GM12873 (cell line): ENCODE measurements at regions not wholly inside any gene's neighbourhood (a gene's known extent, or its start where the extent isn't known, plus 50 kb on each side); places are given as distances from the start of the nearest gene placed in this dataset.

Experiments used
- TF ChIP-seq, protein P1 (sequence below): IDR thresholded peaks from 2 replicates; pipeline ENCODE4 v1.5.1; 2012; ENCODE audit warnings: low read depth, mild to moderate bottlenecking, moderate library complexity, low read length, control low read depth; ENCODE audit not compliant: insufficient read depth; ENCODE audit errors: missing control alignments

DNA sequence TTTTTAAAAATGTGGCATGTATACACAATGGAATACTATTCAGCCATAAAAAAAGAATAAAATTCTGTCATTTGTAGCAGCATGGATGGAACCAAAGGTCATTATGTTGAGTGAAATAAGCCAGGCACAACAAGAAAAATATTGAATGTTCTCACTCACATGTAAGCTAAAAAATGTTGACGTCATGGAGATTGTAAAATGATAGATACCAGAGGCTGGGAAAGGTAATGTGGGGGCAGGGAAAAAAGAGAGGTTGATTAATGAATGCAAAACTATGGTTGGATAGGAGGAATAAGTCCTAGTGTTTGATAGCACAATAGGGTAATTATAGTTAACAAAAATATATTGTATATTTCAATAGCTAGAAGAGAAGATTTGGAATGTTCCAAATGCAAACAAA, 89.1 kb upstream of the SLC35F3 start:
- TF ChIP-seq, protein P1, sequence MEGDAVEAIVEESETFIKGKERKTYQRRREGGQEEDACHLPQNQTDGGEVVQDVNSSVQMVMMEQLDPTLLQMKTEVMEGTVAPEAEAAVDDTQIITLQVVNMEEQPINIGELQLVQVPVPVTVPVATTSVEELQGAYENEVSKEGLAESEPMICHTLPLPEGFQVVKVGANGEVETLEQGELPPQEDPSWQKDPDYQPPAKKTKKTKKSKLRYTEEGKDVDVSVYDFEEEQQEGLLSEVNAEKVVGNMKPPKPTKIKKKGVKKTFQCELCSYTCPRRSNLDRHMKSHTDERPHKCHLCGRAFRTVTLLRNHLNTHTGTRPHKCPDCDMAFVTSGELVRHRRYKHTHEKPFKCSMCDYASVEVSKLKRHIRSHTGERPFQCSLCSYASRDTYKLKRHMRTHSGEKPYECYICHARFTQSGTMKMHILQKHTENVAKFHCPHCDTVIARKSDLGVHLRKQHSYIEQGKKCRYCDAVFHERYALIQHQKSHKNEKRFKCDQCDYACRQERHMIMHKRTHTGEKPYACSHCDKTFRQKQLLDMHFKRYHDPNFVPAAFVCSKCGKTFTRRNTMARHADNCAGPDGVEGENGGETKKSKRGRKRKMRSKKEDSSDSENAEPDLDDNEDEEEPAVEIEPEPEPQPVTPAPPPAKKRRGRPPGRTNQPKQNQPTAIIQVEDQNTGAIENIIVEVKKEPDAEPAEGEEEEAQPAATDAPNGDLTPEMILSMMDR: no peak

- TF ChIP-seq, protein P1: no peak
Observed at GRCh38 chr1:233815865-233816264, 88.6 kb upstream of the SLC35F3 start.

DNA sequence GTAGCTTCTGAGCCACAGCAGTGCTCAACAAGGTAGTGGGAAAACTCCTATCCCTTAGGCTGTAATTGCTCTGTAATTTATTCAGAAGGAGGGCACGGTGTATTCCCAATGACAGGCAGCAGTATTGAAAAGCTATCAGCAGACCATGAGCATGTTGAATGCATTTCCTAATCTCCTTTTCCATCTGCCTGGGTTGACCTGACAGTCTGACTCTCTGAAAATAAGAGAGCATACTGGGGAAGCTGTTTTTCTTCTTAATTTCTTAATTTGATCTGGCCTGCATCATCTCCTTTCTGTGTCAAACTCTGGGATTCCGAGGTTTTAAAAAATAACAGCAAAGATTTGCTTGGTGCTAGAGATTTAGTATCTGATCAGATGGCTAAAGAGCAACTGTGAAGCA, 88.1 kb upstream of the SLC35F3 start:
- TF ChIP-seq, protein P1: no peak

GRCh38 chr1:233819042-233819441, 85.4 kb upstream of the SLC35F3 start:
- TF ChIP-seq, protein P1: no peak

DNA sequence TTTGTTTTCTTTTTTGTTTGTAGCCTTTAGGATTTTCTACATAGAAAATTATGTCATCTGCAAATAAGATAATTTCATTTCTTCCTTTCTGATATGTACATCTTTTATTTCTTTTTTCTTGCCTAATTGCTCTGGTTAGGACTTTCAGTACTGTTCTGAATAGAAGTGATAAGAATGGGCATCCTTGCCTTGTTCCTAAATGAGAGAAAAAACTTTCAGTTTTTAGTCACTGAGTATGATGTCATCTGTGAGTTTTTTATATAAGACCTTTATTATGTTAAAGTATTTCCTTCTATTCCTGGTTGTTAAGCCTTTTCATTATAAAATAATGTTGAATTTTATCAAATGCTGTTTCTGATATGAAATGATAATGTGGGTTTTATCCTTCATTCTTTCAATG, 76.0 kb upstream of the SLC35F3 start:
- TF ChIP-seq, protein P1: no peak

DNA sequence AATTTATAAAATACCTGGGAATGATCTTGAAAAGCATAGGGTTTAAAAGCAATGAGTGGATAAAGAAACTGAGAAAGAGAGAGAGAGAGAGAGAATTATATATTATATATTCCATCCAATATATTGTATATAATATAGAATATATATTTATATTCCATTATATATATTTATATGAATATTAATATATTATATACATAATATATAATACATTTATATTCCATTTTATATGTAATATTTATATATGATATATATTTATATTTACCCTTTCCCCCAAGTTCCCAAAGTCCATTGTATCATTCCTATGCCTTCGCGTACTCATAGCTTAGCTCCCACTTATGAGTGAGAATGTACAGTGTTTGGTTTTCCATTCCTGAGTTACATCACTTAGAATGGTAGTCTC, 69.9 kb upstream of the SLC35F3 start:
- TF ChIP-seq, protein P1: no peak

- TF ChIP-seq, protein P1: no peak
Observed at GRCh38 chr1:233843525-233844204, 60.8 kb upstream of the SLC35F3 start.

- TF ChIP-seq, protein P1: no peak
Observed at GRCh38 chr1:233844275-233844674, 60.2 kb upstream of the SLC35F3 start.
